GM10248 (cell line): ENCODE measurements at regions not wholly inside any gene's neighbourhood (a gene's known extent, or its start where the extent isn't known, plus 50 kb on each side); places are given as distances from the start of the nearest gene placed in this dataset.
"Not testable (repeated sequence)": the region's sequence is repeated elsewhere in the genome, so short reads cannot be mapped to it uniquely, and the experiment has no call there.

Source experiments
- CTCF ChIA-PET: fragments of 300-600 bp; sonication (Branson Sonifier 250); formaldehyde crosslinking; extraction: SDS; loops from one replicate; lab custom pipeline; 2021; ENCODE audit warnings: antibody characterized with exemption; lab: Yijun Ruan, JAX
- POLR2A ChIA-PET: fragments of 350-650 bp; sonication (Branson Sonifier 250); formaldehyde crosslinking; extraction: SDS; loops from one replicate; lab custom pipeline; 2020; ENCODE audit warnings: antibody characterized with exemption; lab: Yijun Ruan, JAX
- DNase-seq: peaks from one replicate; pipeline ENCODE4 v3.0.0; 2012; ENCODE audit errors: extremely low spot score
- TF ChIP-seq, protein P1 (sequence below): IDR thresholded peaks from 2 replicates; pipeline ENCODE4 v1.5.1; 2012; ENCODE audit warnings: mild to moderate bottlenecking, low read depth; ENCODE audit errors: extremely low read depth, missing control alignments, control extremely low read depth

DNA sequence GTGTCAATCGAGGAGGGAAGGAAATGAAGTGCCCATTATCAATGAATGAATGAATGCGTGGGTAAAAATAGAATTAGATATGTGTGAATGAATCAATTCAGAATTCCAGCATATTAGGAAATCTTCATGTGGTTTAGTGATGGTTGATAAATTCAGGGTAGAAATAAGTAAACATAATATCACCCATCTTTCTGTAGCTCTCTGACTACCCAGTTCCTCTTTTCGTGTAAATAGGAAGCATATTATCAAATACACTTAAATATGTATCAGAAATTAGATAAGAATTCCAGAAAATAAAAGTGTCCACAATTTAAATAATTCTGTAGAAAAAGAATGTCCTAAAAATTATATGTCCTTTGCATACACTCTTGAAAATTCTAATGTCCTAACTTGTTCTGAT is 552.9 kb upstream of the LRATD1 start:
- POLR2A ChIA-PET: no interaction called here
- CTCF ChIA-PET: no interaction called here
- DNase-seq: no peak
- TF ChIP-seq, protein P1, sequence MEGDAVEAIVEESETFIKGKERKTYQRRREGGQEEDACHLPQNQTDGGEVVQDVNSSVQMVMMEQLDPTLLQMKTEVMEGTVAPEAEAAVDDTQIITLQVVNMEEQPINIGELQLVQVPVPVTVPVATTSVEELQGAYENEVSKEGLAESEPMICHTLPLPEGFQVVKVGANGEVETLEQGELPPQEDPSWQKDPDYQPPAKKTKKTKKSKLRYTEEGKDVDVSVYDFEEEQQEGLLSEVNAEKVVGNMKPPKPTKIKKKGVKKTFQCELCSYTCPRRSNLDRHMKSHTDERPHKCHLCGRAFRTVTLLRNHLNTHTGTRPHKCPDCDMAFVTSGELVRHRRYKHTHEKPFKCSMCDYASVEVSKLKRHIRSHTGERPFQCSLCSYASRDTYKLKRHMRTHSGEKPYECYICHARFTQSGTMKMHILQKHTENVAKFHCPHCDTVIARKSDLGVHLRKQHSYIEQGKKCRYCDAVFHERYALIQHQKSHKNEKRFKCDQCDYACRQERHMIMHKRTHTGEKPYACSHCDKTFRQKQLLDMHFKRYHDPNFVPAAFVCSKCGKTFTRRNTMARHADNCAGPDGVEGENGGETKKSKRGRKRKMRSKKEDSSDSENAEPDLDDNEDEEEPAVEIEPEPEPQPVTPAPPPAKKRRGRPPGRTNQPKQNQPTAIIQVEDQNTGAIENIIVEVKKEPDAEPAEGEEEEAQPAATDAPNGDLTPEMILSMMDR: no peak

DNA sequence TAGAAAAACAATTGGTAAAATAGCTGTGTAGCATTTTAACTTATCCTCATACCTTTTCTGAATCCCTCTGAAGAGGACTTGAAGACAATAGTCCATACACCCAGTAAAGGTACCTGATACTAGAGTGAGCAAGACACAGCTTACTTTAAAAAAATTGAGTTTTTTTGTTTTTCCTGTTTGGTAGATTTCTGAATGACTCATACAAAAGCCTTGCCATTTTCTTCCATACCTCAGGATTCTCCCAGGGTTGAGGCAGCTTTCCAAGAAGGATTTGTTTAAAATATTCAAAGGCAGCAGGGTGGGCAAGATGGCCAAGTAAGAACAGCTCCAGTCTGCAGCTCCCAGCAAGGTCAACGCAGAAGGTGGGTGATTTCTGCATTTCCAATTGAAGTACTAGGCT is 551.0 kb upstream of the LRATD1 start:
- CTCF ChIA-PET: interaction anchor here (1.1 kb wide), 1 partner anchor 11 kb away, joined by 3 read pairs; no protein-coding TSS in a partner anchor
- no peak for DNase-seq
- POLR2A ChIA-PET: no interaction called here
- TF ChIP-seq, protein P1: no peak

DNA sequence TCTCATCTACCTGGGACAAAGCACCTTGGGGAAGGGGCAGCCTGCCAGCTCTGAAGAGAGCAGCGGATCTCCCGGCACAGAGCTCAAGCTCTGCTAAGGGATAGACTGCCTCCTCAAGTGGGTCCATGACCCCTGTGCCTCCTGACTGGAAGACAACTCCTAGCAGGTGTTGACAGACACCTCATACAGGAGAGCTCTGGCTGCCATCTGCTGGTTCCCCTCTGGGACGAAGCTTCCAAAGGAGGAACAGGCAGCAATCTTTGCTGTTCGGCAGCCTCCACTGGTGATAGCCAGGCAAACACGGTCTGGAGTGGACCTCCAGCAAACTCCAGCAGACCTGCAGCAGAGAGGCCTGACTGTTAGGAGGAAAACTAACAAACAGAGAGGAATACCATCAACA is 549.9 kb upstream of the LRATD1 start:
- CTCF ChIA-PET: no interaction called here
- no peak for DNase-seq
- POLR2A ChIA-PET: no interaction called here
- TF ChIP-seq, protein P1: no peak

DNA sequence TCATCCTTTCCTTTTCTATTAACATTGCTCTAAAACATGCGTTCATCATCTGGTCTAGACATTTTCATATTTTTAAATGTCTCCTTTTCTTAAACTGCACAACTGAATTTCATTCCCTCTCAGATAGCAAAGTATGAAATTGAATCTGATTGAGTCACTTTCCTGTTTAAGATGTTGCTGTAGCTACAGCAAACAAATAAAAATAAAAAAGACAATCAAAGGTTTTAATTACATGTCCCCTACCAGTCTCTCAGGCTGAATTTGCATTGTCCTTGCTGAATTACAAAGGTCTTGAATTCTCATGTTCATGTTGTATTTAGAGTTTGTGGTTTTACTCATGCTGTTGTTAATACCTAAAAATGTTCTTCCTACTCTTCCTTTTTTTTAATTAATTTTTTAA is 537.9 kb upstream of the LRATD1 start:
- CTCF ChIA-PET: no interaction called here
- TF ChIP-seq, protein P1: no peak
- POLR2A ChIA-PET: no interaction called here
- DNase-seq: no peak

DNA sequence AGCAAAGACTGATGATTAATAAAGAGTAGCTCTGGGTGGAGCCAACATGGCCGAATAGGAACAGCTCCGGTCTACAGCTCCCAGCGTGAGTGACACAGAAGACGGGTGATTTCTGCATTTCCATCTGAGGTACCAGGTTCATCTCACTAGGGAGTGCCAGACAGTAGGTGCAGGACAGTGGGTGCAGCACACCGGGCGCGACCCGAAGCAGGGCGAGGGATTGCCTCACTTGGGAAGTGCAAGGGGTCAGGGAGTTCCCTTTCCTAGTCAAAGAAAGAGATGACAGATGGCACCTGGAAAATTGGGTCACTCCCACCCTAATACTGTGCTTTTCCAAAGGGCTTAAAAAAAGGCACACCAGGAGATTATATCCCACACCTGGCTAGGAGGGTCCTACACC is 533.4 kb upstream of the LRATD1 start:
- DNase-seq, POLR2A ChIA-PET, CTCF ChIA-PET: not testable (repeated sequence)

DNA sequence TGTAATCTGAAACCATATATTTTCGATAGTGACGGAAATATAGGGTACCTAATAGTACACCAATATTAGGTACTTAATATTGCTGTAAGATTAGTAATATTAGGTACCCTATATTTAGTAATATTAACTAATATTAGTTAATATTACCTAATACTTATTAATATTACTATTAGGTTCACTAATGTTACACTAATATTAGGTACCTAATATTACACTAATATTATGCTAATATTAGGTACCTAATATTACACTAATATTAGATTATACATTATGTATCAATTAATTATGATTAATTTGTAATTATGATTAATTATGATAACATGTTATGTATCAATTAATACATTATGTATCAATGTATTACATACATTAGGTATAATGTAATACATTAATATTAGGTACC is 518.2 kb upstream of the LRATD1 start:
- CTCF ChIA-PET: no interaction called here
- POLR2A ChIA-PET: no interaction called here
- TF ChIP-seq, protein P1: no peak
- no peak for DNase-seq

DNA sequence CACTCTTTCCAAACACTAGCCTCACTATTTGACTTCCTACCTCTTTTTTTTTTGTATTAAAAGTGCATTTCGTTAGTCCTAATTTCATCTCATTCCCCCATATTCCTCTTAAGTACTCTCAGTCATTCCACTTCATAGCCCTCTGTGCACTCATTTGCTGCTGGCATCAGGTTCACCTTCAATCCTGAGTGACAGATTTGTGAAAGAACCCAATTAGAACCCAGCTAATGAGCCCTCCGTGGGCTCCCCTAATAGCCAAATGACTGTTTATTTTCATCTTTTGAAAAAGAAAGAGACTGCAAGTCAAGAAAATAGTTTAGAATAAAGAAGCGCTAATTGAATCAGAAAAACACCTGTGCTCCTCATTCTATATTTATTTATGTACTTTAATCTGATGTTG is 512.1 kb upstream of the LRATD1 start:
- DNase-seq: no peak
- CTCF ChIA-PET: no interaction called here
- POLR2A ChIA-PET: no interaction called here
- TF ChIP-seq, protein P1: no peak
